ENCODE measurements at regions not wholly inside any gene's neighbourhood (a gene's known extent, or its start where the extent isn't known, plus 50 kb on each side); places are given as distances from the start of the nearest gene placed in this dataset.

DNA sequence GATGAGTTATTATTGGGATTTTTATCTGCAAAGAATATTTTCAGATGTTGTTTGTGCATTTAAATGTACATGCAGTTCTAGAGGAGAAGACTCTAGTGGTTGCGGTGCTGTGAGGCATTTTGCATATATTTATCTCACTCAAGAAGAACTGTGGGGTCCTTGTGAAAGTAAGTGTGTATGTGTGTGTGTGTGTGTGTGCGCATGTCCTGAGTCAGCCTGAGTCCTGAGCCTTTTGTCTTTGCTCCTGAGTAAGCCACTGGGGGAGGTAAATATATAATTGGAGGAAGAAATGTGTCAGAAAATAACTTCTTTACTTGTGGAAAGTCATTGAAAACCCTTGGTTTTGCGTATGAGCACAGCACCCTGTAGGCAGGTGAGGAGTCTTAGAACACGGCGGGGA is 55.6 kb upstream of the CD34 start:
- TF ChIP-seq POLR2AphosphoS5 (IDR thresholded peaks at IDR 0.05): no peak
- TF ChIP-seq, protein P1, sequence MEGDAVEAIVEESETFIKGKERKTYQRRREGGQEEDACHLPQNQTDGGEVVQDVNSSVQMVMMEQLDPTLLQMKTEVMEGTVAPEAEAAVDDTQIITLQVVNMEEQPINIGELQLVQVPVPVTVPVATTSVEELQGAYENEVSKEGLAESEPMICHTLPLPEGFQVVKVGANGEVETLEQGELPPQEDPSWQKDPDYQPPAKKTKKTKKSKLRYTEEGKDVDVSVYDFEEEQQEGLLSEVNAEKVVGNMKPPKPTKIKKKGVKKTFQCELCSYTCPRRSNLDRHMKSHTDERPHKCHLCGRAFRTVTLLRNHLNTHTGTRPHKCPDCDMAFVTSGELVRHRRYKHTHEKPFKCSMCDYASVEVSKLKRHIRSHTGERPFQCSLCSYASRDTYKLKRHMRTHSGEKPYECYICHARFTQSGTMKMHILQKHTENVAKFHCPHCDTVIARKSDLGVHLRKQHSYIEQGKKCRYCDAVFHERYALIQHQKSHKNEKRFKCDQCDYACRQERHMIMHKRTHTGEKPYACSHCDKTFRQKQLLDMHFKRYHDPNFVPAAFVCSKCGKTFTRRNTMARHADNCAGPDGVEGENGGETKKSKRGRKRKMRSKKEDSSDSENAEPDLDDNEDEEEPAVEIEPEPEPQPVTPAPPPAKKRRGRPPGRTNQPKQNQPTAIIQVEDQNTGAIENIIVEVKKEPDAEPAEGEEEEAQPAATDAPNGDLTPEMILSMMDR (IDR thresholded peaks at IDR 0.05): no peak
- TF ChIP-seq POLR2A (IDR thresholded peaks at IDR 0.05): no peak

Measured in upper lobe of left lung (tissue), 4 donors.